ENCODE measurements at regions not wholly inside any gene's neighbourhood (a gene's known extent, or its start where the extent isn't known, plus 50 kb on each side); places are given as distances from the start of the nearest gene placed in this dataset.

DNA sequence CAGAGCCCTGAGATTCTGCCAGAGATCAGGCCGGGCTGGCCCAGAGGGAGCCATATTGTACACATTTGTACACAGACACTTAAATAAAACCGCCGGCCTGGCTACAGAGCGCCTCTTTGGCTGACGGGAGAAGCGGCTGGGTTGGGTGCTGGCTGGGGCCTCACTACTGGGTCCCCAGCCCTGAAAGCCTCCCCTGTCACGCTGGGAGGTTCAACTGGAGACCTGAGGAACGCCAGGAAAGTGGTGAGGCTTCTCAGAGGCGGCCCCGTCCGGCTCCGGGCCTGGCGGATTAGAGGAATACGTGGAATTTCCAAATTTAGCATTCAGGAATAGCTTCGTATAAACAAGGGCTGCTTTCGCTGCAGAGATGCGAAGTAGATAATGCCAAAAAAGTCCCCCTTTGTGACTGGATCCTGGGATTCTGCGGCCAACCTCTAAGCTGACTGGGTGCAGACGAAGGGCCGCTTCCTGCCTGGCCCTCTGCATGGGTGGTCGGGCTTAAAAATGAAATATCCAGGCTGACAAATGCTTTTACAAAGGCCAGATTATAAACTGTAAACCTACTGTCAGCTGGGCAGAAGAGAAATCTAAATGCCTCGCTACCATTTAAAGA lies 252.4 kb downstream of the IRF8 start:
- peaks cover 27 to 32% of the 10 kb centered on the region in 2 donors for H3K27me3 Mint-ChIP-seq
- no peak for DNase-seq
- H3K4me3 Mint-ChIP-seq = no peak overlapping the region
- H3K9me3 Mint-ChIP-seq = no peaks in the 10 kb centered on the region
- no peaks in the 10 kb centered on the region for H3K4me1 Mint-ChIP-seq
- H3K36me3 Mint-ChIP-seq = no peaks in the 10 kb centered on the region
- no peak for ATAC-seq (replicated peaks)
- no peak overlapping the region for H3K27ac Mint-ChIP-seq

DNA sequence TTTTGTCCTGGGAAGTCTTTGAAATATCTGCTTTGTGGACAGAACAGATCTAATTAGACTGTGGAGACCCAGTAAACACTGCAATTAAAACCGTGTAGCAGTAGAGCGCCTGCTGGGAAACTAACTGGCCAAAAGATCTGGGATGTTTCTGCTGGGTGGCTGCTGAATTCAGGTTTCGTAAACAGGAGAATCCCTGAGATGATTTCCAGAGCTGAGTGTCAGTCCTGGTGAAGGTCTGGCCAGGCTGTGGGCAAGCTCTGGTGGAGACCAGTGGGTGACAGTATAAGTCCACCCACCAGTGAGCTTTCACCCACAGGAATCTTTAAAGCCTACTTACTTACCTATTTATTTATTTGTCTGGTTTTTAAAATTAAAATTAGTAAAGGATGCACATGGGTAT lies 257.2 kb downstream of the IRF8 start:
- Mint-ChIP-seq H3K27ac (no peak overlapping the region), H3K36me3 (peaks cover 0 to 3% of the 10 kb centered on the region in 2 donors), H3K4me3 (no peak overlapping the region), H3K9me3 (peaks cover 3 to 9% of the 10 kb centered on the region in 2 donors), H3K4me1 (peaks cover 0 to 10% of the 10 kb centered on the region in 2 donors), H3K27me3 (peaks cover 21 to 25% of the 10 kb centered on the region in 2 donors)
- DNase-seq (no peak), ATAC-seq (replicated peaks) (no peak)

GRCh38 chr16:86157616-86158247 lies 258.8 kb downstream of the IRF8 start:
- H3K4me1 Mint-ChIP-seq = peaks cover 0 to 10% of the 10 kb centered on the region in 2 donors
- H3K36me3 Mint-ChIP-seq = peaks cover 0 to 3% of the 10 kb centered on the region in 2 donors
- no peak for DNase-seq
- H3K9me3 Mint-ChIP-seq = peaks cover 3 to 9% of the 10 kb centered on the region in 2 donors
- peaks cover 27 to 30% of the 10 kb centered on the region in 2 donors for H3K27me3 Mint-ChIP-seq
- no peak for ATAC-seq (replicated peaks)
- no peak overlapping the region for H3K4me3 Mint-ChIP-seq
- no peak overlapping the region for H3K27ac Mint-ChIP-seq

DNA sequence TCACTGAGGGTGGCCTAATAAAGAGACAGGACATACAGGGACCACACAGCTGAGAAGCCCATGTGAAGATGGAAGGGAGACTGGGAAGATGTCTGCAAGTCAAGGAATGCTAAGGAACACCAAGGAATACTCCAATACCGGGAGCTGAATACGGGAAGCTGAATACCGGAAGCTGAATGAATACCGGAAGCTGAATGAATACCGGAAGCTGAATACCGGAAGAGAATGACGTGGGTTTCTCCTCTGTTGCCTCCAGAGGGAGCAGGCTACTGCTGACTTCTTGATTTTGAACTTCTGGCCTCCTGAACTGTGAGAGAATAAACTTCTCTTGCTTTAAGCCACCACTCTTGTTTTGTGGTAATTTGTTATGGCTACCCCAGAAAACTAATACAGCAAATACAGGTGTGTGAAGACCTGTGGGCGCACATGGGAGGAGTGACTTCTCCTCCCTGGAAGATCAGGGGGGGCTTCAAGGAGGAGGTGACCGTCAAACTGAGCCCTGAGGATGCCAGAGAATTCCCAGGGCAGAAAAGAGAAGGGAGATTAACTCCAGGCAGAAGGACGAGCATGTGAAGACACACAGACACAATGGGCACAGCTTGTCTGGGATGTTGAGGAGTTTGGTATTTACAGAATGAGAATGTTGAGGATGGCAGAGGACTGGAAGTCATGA lies 259.9 kb downstream of the IRF8 start:
- DNase-seq = no peak
- H3K36me3 Mint-ChIP-seq = peaks cover 0 to 3% of the 10 kb centered on the region in 2 donors
- peaks cover 3 to 9% of the 10 kb centered on the region in 2 donors for H3K9me3 Mint-ChIP-seq
- ATAC-seq (replicated peaks) = no peak
- H3K4me1 Mint-ChIP-seq = peaks cover 0 to 10% of the 10 kb centered on the region in 2 donors
- H3K27ac Mint-ChIP-seq = no peak overlapping the region
- H3K4me3 Mint-ChIP-seq = no peak overlapping the region
- H3K27me3 Mint-ChIP-seq = peaks cover 21 to 27% of the 10 kb centered on the region in 2 donors

DNA sequence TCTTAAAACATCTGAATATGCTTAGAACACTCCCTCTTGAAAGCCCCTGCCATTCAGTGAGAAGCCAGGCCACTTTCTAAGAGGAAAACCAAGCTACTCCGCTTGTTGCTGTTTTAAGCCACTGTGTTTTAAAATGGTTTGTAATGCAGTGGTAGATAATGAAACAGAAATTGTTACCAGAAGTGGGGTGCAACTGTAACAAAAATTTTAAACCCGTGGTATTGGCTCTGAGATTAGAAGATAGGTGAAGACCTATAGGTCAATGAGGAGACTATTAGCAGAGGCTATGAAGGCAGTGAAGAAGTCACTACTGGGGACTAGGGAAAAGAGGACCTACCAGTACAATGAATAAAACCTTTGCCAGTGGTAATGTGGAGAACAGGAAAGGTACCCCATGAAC lies 266.5 kb downstream of the IRF8 start:
- Mint-ChIP-seq H3K4me1 (no peaks in the 10 kb centered on the region), H3K27me3 (peaks cover 20 to 43% of the 10 kb centered on the region in 2 donors), H3K9me3 (peaks cover 0 to 17% of the 10 kb centered on the region in 2 donors), H3K27ac (no peak overlapping the region), H3K4me3 (no peak overlapping the region), H3K36me3 (no peaks in the 10 kb centered on the region)
- no peak for ATAC-seq (replicated peaks)
- no peak for DNase-seq

DNA sequence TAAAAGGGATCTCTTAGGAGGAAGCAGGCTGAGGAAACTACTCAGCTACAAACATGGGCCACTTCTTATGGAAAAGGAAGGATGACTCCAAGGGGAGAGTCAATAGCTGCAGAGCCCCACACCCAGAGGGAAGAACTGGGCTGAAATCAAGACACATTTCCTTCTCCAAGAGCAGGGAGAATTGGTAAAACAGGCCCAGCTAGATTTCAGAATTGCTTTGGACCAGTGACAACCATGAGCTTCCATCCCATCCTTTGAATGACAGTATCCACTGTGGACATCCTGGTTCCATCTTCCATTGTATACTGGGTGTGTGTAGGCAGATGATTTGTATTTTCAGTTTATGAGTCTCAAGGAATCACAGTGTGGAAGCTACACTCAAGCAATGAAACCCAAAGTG lies 267.5 kb downstream of the IRF8 start:
- peaks cover 24 to 47% of the 10 kb centered on the region in 2 donors for H3K27me3 Mint-ChIP-seq
- ATAC-seq (replicated peaks) (no peak), DNase-seq (no peak)
- H3K4me1 Mint-ChIP-seq = no peaks in the 10 kb centered on the region
- H3K4me3 Mint-ChIP-seq = no peak overlapping the region
- no peak overlapping the region for H3K27ac Mint-ChIP-seq
- H3K9me3 Mint-ChIP-seq = peaks cover 0 to 15% of the 10 kb centered on the region in 2 donors
- no peaks in the 10 kb centered on the region for H3K36me3 Mint-ChIP-seq

DNA sequence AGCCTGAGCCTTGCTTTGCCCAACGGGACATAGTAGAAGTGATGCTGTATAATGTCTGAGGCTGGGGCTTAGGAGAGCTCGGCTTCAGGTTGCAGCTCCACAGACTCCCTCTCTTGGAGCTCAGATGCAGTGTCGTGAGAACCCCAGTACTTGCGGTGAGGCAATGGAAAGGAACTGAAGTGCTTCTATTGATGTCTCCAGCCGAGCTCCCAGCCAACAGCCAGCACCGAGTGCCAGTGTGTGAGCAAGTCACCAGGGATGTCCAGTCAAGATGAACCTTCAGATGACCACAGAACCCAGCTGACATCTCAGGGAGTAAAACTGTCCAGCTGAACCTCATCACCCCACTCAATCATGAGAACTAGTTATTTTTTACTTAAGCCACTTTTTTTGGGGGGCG lies 268.1 kb downstream of the IRF8 start:
- Mint-ChIP-seq H3K4me1 (no peaks in the 10 kb centered on the region), H3K4me3 (no peak overlapping the region), H3K9me3 (peaks cover 0 to 15% of the 10 kb centered on the region in 2 donors), H3K27ac (no peak overlapping the region), H3K27me3 (peaks cover 20 to 42% of the 10 kb centered on the region in 2 donors), H3K36me3 (no peaks in the 10 kb centered on the region)
- DNase-seq = no peak
- ATAC-seq (replicated peaks) = no peak

DNA sequence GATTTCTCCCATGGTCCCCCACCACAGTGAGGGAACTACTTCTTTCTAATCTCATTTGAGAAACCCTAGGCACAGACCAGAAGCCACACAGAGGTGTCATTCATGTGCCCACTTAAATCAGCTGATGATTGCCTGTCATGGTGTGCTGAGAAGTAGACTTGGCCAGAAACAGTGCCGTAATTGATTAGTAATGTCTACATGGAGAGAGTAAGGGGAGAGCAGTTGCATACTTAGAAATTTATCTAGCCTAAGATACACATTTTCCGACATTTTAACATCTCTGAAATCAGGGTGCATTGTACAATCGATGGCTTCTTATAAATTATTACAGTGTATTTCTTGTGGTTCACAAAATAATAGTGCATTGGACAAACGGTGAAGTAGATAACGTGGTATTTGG lies 271.8 kb downstream of the IRF8 start:
- peaks cover 32 to 39% of the 10 kb centered on the region in 2 donors for H3K27me3 Mint-ChIP-seq
- no peak overlapping the region for H3K4me3 Mint-ChIP-seq
- no peak for DNase-seq
- no peak for ATAC-seq (replicated peaks)
- H3K4me1 Mint-ChIP-seq = no peaks in the 10 kb centered on the region
- no peak overlapping the region for H3K27ac Mint-ChIP-seq
- H3K36me3 Mint-ChIP-seq = no peaks in the 10 kb centered on the region
- peaks cover 0 to 7% of the 10 kb centered on the region in 2 donors for H3K9me3 Mint-ChIP-seq

- no peaks in the 10 kb centered on the region for H3K4me1 Mint-ChIP-seq
- H3K27ac Mint-ChIP-seq = no peak overlapping the region
- H3K36me3 Mint-ChIP-seq = no peaks in the 10 kb centered on the region
- H3K4me3 Mint-ChIP-seq = no peak overlapping the region
- H3K27me3 Mint-ChIP-seq = peaks cover 33 to 38% of the 10 kb centered on the region in 2 donors
- H3K9me3 Mint-ChIP-seq = peaks cover 0 to 5% of the 10 kb centered on the region in 2 donors
- no peak for DNase-seq
- ATAC-seq (replicated peaks) = no peak
Observed at GRCh38 chr16:86171329-86171728, 272.4 kb downstream of the IRF8 start.

DNA sequence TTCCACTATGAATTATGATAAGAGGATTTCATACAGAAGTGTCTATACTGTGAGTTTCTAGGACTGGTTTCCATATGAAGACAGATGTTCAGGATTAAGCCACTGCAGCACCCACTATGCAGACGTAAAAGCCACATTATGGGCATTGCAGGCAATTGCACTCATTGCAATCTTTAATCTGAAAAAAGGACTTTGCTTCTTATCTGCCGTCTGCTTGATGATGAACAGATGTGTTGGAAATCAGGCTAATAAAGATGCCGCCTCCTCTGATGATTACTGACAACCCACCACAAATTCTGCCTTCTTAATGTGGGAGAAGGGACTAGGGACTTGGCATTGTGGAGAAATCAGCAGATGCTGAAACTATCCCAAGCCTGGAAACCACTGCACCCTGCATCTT lies 276.9 kb downstream of the IRF8 start:
- Mint-ChIP-seq H3K4me3 (no peak overlapping the region), H3K27ac (no peak overlapping the region), H3K9me3 (no peaks in the 10 kb centered on the region), H3K36me3 (no peaks in the 10 kb centered on the region), H3K4me1 (no peaks in the 10 kb centered on the region), H3K27me3 (peaks cover 26 to 27% of the 10 kb centered on the region in 2 donors)
- DNase-seq (no peak), ATAC-seq (replicated peaks) (no peak)

DNA sequence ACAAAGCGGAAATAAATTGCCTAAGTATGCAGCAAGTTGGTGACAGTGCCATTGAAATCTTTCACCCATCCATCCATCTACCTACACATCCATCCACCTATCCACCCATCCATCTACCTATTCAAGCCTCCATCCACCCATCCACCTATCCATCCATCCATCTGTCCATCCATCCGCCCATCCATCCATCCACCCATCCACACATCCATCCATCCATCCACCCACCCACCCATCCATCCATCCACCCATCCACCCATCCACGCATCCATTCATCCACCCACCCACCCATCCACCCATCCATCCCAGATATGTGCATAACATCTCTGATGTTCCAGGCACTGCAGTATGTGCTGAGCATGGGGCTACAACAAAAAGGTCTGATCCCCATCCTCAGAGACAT lies 277.5 kb downstream of the IRF8 start:
- ATAC-seq (replicated peaks) = no peak
- H3K27ac Mint-ChIP-seq = no peak overlapping the region
- no peaks in the 10 kb centered on the region for H3K9me3 Mint-ChIP-seq
- H3K27me3 Mint-ChIP-seq = peaks cover 21 to 23% of the 10 kb centered on the region in 2 donors
- DNase-seq = no peak
- H3K4me1 Mint-ChIP-seq = no peaks in the 10 kb centered on the region
- no peak overlapping the region for H3K4me3 Mint-ChIP-seq
- no peaks in the 10 kb centered on the region for H3K36me3 Mint-ChIP-seq

- Mint-ChIP-seq H3K4me3 (no peak overlapping the region), H3K27ac (no peak overlapping the region), H3K9me3 (no peaks in the 10 kb centered on the region), H3K36me3 (no peaks in the 10 kb centered on the region), H3K4me1 (no peaks in the 10 kb centered on the region), H3K27me3 (peaks cover 6 to 17% of the 10 kb centered on the region in 2 donors)
- DNase-seq (no peak), ATAC-seq (replicated peaks) (no peak)
Observed at GRCh38 chr16:86180244-86180643, 281.3 kb downstream of the IRF8 start.

- Mint-ChIP-seq H3K4me3 (no peak overlapping the region), H3K27ac (no peak overlapping the region), H3K36me3 (no peaks in the 10 kb centered on the region), H3K9me3 (no peaks in the 10 kb centered on the region), H3K4me1 (no peaks in the 10 kb centered on the region), H3K27me3 (peaks cover 6 to 17% of the 10 kb centered on the region in 2 donors)
- DNase-seq = no peak
- ATAC-seq (replicated peaks) = no peak
Observed at GRCh38 chr16:86180780-86181179, 281.8 kb downstream of the IRF8 start.

DNA sequence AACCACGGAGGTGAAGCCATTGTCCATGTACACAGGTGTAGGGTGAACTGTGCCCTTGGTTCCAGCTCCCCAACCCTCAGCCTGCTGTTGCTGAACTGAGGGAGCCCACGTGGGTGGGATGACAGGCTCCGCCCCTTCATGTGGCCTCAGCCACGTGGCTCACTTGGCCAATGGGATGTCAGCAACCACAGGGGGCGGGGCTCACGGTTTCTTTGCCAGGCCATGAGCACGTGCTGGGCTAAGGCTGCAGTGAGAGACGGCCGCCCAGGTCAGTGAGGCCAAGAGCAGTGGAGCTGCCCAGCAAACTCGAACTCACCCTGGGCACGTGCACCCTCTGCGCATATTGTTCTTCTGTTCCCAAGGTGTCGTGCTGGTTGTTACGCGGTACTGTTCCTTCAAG lies 282.6 kb downstream of the IRF8 start:
- no peak overlapping the region for H3K27ac Mint-ChIP-seq
- no peak overlapping the region for H3K4me3 Mint-ChIP-seq
- no peak for ATAC-seq (replicated peaks)
- no peak for DNase-seq
- no peaks in the 10 kb centered on the region for H3K36me3 Mint-ChIP-seq
- H3K4me1 Mint-ChIP-seq = no peaks in the 10 kb centered on the region
- H3K9me3 Mint-ChIP-seq = no peaks in the 10 kb centered on the region
- H3K27me3 Mint-ChIP-seq = peaks cover 3 to 13% of the 10 kb centered on the region in 2 donors

- H3K27ac Mint-ChIP-seq = no peak overlapping the region
- H3K27me3 Mint-ChIP-seq = peaks cover 5 to 9% of the 10 kb centered on the region in 2 donors
- DNase-seq (no peak), ATAC-seq (replicated peaks) (no peak)
- H3K4me1 Mint-ChIP-seq = no peaks in the 10 kb centered on the region
- H3K36me3 Mint-ChIP-seq = no peaks in the 10 kb centered on the region
- no peak overlapping the region for H3K4me3 Mint-ChIP-seq
- H3K9me3 Mint-ChIP-seq = no peaks in the 10 kb centered on the region
Observed at GRCh38 chr16:86184185-86184584, 285.2 kb downstream of the IRF8 start.

All from stimulated activated naive B cell treated with anti-CD40 and anti-IgM and Interleukin-4, amounts not matched to agents 10 μg/mL and 1 μg/mL and 100 μg/mL, for 72 hours (primary cell).